T-helper 1 cell (primary cell): ENCODE measurements at regions not wholly inside any gene's neighbourhood (a gene's known extent, or its start where the extent isn't known, plus 50 kb on each side); places are given as distances from the start of the nearest gene placed in this dataset.
"Not testable (repeated sequence)": the region's sequence is repeated elsewhere in the genome, so short reads cannot be mapped to it uniquely, and the experiment has no call there.

Experiments
- DNase-seq, 5 donors: peaks; one replicate each; pipeline ENCODE4 v3.0.0-alpha.2; 2012 to 2020

DNA sequence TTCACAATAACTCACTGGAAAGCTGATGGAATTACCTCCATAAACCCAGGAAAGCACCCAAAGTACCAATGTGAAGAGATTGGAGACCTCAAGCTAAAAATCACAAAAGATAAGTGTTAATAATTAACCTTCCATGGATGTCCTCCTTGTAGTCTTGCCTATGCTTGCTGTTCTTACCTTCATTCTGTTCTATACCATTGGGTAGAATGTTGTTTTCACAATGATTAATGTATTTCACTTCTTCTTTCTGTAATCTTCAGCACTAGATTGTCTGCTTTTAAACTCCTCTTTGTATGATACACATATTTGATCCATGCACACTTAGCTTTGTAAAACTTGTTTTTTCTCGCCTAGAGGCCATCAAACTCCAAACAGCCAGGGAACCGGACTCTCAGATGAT lies 570.3 kb downstream of the RAPGEF2 start:
- DNase-seq: no peak

DNA sequence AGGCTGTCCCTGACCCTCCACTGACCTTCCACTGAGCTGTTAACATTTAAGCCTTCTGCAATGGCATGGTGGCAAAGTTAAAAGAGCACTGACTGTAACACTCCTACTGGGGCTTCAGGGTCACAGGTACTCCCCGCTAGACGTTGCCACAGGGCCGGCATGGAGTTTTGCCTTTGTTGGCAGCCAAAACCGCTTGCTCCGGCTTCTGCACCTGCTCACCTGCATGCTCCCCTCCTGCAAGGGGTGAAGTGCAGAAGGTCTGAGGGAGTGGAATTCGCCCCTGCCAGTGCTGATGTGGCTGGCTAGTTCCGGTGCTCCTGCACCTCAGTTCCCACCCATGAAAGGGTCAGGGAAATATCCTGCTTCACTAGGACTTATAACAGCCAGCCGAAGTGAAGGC lies 571.4 kb downstream of the RAPGEF2 start:
- no peak for DNase-seq

DNA sequence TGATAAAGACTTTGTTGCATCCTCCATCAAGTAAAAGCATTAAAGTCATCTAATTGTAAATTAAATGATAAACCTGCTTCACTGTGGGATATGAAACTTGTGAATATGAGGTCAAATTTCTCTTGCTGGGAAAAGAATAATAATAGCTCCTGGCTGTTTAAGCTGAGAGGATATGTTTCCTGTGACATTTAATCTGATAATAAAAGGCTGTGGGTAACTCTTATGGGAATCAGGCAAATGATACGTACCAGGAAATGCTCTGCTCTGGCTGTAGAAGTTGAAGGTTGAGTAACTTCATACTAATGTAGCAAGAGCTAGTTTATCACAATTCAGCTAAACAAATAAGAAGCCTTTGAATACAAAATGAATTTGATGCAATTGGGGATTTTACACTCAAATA lies 574.6 kb downstream of the RAPGEF2 start:
- DNase-seq: no peak

DNA sequence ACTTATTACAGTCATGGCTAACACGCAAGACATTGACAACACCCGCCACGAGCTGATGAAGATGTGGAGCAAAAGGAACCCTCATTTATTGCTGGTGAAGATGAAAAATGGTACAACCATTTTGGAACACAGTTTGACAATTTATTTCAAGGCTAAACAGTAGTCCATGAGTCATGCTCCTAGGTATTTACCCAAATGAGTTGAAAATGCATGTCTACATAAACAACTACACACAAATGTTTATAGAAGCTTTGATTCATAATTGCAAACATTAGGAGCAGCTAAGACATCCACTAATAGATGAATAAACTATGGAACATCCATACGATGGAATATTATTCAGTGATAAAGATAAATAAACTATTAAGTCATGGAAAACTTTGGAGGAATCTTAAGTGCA lies 580.1 kb downstream of the RAPGEF2 start:
- DNase-seq: no peak

DNA sequence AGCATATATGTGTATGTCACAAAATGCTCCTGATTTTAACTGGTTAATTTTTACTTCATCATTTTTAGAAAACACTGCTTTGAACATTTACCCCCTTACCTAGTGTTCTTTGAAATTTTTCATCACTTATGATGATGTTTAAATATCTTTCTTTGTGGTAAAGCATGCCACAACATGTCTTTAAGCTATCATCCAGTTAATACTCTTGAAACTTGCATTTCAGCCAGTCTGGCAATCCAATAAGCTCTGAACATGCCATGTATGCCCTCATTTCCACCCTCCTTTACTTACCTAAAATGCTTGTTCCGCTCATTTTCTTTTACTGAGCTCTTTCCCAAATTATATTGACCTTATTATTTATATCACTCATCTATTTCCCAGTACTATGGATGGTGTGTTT lies 581.2 kb downstream of the RAPGEF2 start:
- DNase-seq: no peak

DNA sequence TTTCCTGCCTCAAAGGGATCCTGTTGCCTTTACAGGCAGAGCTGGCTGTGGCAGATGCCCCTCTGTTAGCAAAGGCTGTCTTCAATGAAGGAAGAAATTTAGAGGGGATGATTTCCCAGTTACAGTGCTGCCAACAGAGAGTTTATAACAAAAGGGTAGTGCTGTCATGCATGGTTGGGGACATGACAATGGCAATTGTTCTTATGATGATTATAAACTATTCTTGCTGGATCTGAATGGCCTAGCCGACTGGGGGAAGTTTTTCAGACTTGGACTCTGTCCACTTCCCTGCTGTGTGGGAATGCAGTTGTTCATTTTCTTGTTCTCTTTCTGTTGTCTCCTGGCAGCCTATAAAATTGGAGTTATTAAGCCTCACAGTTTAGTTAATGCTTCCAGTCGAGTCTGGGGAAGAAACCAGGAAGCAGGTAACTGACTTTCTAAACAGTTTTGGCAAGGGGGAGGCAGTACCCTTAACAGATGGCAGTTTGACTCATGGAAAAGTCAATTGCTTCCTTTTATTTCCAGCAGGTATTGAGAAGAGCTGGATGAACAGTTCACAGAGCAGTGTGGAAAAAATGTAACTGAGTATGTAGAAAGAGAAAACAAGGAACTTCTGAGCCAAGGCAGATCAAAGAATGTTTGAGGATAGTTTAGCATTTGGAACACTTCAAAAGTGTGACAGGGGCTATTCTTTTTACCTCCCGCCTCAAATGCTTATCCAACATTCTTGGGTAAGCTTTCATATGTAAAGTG lies 582.6 kb downstream of the RAPGEF2 start:
- no peak for DNase-seq

DNA sequence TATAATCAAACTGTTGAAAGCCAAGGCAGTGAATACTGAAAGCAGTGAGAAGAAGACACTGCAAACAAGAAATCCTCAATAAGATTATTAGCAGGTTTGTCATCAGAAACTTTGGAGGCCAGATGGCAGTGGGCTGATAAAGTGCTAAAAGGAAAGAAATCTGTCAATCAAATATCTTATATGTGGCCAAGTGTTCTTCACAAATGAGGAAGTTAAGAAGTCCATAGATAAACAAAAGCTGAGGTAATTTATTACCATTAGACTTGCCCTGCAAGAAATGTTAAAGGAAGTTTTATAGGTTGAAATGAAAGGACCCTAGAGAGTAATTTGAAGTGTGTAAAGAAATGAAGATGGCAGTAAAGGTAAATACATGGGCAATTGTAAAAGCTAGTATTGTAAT lies 586.6 kb downstream of the RAPGEF2 start:
- DNase-seq: no peak

DNA sequence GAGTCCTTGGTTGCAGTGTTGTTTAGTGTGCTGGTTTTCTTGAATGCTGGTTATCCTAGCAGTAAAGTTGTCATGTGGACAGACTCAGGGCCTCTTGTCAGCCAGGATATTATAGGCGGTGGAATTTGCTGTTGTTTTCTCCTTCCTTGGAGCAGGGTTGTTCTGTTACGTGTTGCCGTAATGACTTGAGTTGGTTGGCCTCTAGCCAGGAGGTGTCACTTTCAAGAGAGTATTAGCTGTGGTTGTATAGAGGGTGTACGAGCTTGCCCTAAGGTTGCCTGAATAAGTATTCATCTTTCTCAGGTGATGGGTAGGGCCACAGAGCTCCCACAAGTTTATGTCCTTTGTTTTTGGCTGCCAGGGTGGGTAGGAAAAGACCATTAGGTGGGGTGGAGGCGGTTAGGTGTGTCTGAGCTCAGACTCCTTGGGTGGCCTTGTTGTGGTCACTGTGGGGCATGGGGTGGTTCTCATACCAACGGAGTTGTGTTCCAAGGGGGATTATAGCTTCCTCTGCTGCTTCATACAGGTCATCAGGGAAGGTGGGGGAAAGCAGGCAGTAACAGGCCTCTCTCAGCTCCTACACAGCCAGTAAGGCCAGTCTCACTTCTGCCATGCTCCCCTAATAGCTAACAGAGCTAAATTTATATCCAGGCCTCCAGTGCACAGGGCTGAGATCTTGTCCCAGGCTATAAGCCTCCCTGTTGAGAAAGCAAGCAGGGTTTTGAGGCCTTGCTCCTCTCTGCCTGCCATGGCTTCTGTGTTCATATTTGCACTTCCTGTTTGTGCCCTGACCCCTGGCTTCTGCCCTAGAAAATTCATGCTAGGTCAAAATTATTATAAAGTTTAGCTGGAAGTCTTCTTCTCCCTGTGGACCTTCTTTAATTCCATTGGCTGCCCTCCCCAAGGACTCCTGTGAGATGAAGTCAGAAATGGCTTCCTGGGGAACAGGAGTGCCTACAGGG lies 594.7 kb downstream of the RAPGEF2 start:
- DNase-seq: no peak

DNA sequence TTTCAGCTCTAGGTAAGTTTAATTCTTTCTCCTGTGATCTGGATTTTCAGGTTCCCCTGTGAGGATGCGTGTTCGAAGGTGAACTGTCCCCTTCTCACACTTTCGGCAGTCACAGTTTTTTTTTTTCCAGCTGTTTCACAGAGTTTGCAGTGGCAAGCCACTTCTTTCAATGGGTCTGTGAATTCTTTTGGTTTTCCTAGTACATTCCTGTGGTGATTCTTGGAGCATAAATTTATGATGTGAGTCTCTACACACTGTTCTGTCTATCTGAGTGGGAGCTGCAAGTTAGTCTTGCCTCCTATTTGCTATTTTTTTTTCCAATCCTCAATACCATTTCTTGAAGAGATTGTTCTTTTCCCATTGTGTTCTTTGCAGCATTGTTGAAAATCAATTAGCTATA lies 595.5 kb downstream of the RAPGEF2 start:
- no peak for DNase-seq

DNA sequence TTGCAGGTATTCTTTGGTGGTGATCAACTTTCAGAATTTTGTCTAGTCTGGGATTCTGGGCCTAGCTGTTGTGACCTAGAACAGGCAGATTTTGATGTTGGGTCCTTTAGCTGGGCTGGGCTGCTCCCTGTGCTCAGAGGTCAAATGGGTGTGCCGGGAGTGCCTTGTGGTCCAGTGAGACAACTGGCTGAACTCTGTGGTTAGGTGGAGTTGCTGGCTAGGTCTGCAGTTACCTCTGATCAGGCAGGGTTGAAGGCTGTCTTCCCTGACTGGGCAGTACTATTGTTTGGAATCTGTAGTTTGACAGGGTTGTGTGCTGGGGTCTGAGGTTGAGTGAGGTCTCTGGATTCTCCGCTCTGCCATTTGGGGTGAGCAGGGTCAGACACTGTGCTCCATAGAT lies 599.3 kb downstream of the RAPGEF2 start:
- DNase-seq: no peak

DNA sequence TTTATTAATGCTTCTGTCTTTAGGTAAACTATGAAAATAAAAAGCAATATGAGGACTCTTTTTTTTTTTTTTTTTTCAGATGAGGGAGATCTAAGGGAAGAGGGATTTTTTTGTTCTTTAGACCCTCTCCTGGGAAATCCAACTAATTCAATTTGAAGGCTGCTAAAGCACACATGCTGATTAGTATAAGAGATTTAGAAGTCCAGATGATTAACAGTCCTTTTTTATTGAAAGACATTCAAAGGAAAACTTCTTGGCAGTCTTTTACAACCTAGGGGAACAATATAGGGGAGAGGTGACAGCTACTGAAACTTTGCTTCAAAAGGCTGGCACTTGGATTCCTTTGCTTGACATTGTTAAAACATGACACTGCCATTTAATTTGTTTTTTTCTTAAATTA lies 602.5 kb downstream of the RAPGEF2 start:
- no peak for DNase-seq

DNA sequence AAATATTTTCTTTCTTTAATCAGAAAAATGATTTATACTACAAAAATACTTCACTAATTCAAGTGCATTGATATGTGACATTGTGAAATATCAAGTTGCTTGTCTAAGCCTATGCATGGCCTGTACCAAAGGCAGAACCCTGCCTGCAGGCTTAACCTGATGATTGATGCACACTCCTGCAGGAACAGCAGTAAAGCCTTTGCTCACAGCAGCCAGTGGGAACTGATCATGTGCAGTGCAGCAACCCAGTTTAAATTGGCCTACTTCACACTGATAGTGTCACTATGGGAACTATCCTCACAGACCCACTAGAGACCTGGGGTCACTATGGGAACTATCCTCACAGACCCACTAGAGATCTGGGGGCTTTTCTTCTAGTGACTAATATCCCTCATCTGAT lies 603.8 kb downstream of the RAPGEF2 start:
- DNase-seq: no peak

DNA sequence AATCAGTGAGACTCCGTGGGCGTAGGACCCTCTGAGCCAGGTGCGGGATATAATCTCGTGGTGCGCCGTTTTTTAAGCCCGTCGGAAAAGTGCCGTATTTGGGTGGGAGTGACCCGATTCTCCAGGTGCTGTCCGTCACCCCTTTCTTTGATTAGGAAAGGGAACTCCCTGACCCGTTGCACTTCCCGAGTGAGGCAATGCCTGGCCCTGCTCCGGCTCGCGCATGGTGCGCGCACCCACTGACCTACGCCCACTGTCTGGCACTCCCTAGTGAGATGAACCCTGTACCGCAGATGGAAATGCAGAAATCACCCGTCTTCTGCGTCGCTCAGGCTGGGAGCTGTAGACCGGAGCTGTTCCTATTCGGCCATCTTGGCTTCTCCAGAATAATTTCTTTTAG lies 612.3 kb downstream of the RAPGEF2 start:
- not testable (repeated sequence) for DNase-seq

DNA sequence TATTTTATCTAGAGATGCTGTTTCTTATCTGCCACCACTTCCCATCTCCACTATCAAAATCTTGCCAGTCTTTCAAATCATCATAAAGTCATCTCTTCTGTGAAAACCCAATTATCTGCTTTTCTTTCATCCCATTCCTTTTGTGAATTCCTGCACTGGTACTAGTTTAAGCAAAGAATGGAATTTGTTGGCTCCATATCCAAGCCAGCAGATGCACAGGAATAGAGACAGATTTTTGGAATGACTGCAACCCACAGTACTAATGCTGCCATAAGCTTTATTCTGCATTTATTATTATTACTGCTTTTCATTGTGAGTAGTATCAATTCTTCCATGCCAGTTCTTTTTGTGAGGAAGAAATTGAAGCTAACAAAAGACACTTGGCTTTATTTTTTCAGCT lies 616.7 kb downstream of the RAPGEF2 start:
- no peak for DNase-seq

DNA sequence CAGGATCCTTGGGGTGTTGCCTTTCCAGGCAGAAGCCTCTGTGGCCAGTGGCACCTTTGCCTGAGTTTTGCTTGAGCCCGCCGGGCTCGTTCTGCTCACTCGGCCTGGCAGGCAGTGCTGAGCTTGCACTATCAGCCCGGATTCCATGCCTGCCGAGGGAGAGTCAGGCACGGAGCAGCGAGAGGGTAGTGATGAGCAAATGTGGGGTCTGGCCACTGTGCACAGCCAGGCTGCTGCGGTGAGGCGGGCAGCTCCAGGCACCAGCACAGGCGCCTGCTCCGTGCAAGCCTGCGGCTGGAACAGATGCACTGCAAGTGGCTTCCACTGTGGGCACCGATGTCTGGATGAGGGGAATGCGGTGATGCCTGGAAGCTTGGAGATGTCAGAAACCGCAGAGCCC lies 619.2 kb downstream of the RAPGEF2 start:
- no peak for DNase-seq

DNA sequence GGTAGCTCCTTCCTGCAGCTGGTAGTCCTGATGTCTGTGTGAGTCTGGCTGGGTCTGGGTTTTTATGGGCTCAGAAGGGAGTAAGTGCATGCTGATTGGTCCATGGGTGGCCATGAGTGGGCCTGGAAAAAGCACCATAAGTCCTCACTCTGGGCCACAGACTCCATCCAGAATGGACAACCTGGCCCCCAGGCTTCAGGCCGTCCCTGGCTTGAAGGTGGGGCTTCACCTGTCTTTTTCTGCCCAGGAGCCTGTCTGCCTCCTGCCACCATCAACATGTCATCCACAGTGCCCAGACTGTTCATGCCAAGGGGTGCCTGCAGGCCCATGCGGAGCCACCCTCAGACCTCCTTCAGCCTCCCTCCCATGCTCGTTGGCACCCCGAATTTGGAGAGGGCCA lies 620.0 kb downstream of the RAPGEF2 start:
- no peak for DNase-seq

DNA sequence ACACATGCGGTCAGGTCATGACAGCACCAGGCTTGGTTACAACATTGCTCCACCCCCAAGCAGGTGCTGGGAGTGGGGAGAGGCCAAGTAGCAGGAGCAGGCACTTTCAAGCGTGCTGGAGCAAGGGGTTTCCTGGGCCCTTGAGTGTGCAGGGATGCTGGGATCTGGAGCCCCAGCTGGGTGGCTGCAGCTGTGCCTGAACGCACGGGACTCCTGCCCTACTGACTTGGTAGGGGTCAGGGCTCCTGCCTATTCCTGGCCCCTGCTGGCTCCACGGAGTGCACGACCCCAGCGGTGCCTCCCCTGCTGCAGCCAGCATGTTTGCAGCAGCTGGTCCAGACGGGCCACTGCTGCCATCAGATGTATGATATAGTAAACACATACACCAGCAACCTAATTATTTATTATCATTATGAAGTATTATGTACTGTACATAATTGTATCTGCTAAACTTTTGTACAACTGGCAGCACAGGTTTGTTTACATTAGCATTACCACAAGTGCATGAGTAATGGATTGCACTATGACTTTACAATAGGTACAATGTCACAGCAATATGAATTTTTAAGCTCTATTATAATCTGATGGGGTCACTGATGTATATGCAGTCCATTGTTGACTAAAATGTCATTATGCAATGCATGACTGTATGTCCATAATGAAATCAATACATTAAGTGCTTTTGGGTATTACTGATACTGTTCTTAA lies 620.6 kb downstream of the RAPGEF2 start:
- DNase-seq: no peak

DNA sequence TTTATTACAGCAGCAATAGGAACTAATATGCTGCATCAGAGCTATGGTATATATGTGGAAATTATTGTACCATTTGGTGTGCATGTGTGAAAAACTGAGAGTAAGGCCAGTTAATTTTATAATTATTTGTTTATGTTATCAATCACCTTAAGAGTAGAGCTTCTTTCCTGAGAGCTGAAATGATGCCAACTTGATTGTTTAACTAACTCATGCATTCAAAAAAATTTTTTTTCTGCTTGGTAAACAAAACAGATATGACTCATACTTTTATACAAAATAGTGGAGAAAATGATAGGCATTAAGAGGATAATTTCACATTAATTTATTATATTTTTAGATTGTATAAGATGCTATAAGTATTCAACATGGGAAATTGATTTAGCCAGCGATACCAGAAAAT lies 622.7 kb downstream of the RAPGEF2 start:
- DNase-seq: no peak

DNA sequence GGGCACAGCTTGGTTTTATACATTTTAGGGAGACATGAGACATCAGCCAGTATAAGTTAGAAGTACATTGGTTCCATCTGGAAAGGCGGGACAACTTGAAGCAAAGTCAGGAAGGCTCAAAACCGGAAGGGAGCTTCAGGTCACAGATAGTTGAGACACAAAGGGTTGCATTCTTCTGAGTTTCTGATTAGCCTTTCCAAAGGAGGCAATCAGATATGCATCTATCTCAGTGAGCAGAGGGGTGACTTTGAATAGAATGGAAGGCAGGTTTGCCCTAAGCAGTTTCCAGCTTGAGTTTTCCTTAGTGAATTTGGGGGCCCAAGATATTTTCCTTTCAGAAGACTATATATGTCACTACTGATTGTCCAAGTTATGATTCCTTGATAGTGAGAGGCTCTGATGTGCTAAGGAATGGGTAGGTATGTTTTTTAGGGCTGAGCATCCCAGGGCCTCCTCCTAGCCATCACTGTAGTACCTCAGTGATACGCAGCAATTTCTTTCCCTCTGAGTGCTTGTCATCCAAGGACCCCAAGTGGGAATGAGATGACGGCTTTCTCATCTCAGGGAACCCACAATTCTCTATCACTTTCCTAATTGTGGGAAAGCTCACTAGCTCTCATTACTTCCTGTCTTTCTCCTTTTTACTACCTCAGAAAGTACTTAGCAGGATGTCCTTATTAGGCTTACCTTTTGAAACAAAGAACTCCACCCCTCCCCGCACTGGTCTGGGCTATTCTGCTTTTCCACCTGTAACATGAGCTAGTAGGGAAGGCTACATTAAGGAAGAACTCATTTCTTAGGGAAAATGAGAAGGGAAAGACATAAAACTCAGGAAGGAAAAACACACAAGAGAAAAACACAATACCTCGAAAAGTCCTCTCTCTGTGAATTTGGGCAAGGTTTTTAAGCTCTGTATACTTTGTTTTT lies 632.7 kb downstream of the RAPGEF2 start:
- no peak for DNase-seq

DNA sequence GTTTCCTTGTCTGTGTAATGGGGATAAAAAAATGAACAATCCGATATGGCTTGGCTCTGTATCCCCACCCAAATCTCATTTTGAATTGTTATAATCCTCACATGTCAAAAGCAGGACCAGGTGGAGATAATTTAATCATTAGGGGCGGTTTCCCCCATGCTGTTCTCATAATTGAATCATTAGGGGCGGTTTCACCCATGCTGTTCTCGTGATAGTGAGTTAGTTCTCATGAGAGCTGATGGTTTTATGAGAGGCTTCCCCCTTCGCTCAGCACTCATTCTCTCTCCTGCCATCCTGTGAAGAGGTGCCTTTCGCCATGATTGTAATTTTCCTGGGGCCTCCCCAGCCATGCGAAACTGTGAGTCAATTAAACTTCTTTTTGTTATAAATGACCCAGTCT lies 633.5 kb downstream of the RAPGEF2 start:
- no peak for DNase-seq

DNA sequence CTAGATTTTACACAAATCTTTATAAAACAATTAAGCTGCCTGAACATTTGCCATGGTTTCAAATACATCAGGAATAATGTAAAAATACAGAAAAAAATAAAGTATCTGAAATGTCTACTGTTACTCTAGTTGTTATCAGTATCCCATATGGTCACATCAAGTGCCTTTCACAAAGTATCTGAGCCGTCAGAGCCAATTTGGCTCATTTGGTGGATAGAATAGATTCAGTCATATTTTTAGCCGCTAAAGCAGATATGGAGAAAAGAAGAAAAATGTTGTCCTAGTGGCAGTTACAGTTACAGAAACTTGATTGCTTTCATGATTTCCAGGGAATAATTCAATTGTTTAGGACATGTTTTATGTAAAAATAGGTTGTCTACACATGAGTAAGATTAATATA lies 641.1 kb downstream of the RAPGEF2 start:
- no peak for DNase-seq

DNA sequence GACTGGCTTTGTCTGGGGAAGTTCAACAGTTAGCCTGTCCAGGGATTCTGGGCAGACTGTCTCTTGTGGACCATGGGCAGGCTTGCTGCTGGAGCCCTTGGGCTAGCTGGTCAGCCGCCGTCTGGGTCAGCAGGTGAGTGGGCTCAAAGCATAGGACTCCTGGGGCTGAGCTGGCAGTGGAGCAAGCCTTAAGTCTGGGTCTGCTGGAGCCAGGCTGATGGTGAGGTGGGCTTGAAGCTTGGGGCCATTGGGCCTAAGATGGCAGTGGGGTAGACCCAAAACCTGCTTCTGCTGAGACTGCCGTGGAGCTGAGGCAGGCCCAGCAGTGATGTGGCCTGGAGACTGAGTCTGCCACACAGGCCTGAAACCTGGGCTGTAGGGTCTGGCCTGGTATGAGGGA lies 645.1 kb downstream of the RAPGEF2 start:
- no peak for DNase-seq
